GM12801 (cell line): ENCODE measurements at regions not wholly inside any gene's neighbourhood (a gene's known extent, or its start where the extent isn't known, plus 50 kb on each side); places are given as distances from the start of the nearest gene placed in this dataset.

ENCODE experiments used
- CTCF ChIP-seq: IDR thresholded peaks from one replicate; pipeline ENCODE4 v1.5.1; 2011; ENCODE audit warnings: control low read depth; ENCODE audit not compliant: insufficient read length; ENCODE audit errors: extremely low read depth

- no peak for TF ChIP-seq CTCF
Measured at GRCh38 chr13:103487841-103488240, 421.6 kb upstream of the SLC10A2 start.

- no peak for TF ChIP-seq CTCF
Measured at GRCh38 chr13:103473081-103473480, 406.9 kb upstream of the SLC10A2 start.

DNA sequence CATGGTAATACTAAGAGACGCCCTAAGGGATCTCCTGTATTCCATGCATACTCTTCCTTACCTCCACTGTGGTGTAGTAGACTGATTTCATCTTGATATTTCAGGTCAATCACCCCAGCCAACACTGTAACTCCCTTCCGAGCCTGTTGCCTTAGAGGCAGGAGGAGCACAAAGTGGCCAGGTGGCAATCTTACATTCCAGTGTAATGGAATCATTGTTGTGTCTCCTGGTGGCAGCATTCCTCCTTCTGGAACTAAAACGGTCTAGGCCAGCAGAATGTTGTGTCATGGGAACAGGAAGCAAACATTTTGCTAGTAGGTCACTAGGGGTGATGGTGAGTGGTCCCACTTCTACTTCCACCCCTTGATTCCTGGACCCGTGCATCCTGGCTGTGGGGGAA is 405.7 kb upstream of the SLC10A2 start:
- no peak for TF ChIP-seq CTCF

GRCh38 chr13:103469771-103470170 is 403.6 kb upstream of the SLC10A2 start:
- no peak for TF ChIP-seq CTCF

GRCh38 chr13:103466761-103467160 is 400.5 kb upstream of the SLC10A2 start:
- TF ChIP-seq CTCF, result no peak

GRCh38 chr13:103451656-103452055 is 385.4 kb upstream of the SLC10A2 start:
- TF ChIP-seq CTCF, result no peak

- TF ChIP-seq CTCF, result no peak
Measured at GRCh38 chr13:103443604-103444003, 377.4 kb upstream of the SLC10A2 start.

- no peak for TF ChIP-seq CTCF
Measured at GRCh38 chr13:103437651-103438050, 371.4 kb upstream of the SLC10A2 start.
